ENCODE measurements at regions not wholly inside any gene's neighbourhood (a gene's known extent, or its start where the extent isn't known, plus 50 kb on each side); places are given as distances from the start of the nearest gene placed in this dataset.
"Not testable (repeated sequence)": the region's sequence is repeated elsewhere in the genome, so short reads cannot be mapped to it uniquely, and the experiment has no call there.

GRCh38 chr10:33858326-33858725 is 523.9 kb upstream of the NRP1 start:
- DNase-seq (ENCODE audit: low read depth): no peak
- no peak overlapping the region for H3K4me3 ChIP-seq (ENCODE audit: control insufficient read depth, low read depth, low read length)
- TF ChIP-seq CTCF (IDR thresholded peaks at IDR 0.05; ENCODE audit: control insufficient read depth, insufficient read depth, low read depth, low read length, missing control alignments): no peak

DNA sequence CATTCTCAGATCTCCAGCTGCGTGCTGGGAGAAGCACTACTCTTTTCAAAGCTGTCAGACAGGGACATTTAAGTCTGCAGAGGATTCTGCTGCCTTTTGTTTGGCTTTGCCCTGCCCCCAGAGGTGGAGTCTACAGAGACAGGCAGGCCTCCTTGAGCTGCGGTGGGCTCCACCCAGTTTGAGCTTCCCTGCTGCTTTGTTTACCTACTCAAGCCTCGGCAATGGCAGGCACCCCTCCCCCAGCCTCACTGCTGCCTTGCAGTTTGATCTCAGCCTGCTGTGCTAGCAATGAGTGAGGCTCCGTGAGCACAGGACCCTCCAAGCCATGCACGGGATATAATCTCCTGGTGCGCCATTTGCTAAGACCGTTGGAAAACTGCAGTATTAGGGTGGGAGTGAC is 518.8 kb upstream of the NRP1 start:
- not testable (repeated sequence) for H3K4me3 ChIP-seq (ENCODE audit: control insufficient read depth, low read depth, low read length); DNase-seq (ENCODE audit: low read depth)

DNA sequence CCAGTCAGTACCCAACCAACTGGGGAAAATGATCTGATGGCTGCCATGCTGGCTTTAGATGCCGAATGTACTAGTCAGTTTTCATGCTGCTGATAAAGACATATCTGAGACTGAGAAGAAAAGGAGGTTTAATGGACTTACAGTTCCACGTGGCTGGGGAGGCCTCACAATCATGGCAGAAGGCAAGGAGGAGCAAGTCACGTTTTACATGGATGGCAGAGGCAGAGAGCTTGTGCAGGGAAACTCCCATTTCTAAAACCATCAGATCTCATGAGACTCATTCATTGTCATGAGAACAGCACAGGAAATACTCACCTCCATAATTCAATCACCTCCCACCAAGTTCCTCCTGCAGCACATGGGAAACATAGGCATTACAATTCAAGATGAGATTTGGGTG is 508.9 kb upstream of the NRP1 start:
- no peak for TF ChIP-seq CTCF (IDR thresholded peaks at IDR 0.05; ENCODE audit: control insufficient read depth, insufficient read depth, low read depth, low read length, missing control alignments)
- H3K4me3 ChIP-seq (ENCODE audit: control insufficient read depth, low read depth, low read length): no peak overlapping the region
- DNase-seq (ENCODE audit: low read depth): no peak

- H3K4me3 ChIP-seq (ENCODE audit: control insufficient read depth, low read depth, low read length): no peak overlapping the region
- DNase-seq (ENCODE audit: low read depth): no peak
- no peak for TF ChIP-seq CTCF (IDR thresholded peaks at IDR 0.05; ENCODE audit: control insufficient read depth, insufficient read depth, low read depth, low read length, missing control alignments)
Measured at GRCh38 chr10:33841678-33842077, 507.2 kb upstream of the NRP1 start.

DNA sequence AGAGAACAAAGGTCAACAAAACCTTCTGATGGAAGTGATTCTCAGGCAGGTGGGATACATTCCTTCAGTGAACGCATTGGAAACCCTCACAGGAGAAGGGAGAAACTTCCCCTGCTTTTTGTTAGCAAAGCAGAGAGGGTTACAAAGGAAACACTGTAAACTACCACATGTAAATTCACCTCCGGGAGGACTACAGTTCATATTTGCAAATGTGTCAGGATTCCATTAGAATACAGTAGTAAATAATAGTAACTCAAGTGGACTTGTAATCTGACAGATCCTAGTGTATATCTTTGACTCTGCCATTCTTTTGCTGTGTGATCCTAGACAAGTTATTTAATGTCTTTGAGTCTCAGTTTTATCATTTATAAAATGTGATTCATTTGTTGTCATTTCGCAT is 504.3 kb upstream of the NRP1 start:
- no peak for TF ChIP-seq CTCF (IDR thresholded peaks at IDR 0.05; ENCODE audit: control insufficient read depth, insufficient read depth, low read depth, low read length, missing control alignments)
- H3K4me3 ChIP-seq (ENCODE audit: control insufficient read depth, low read depth, low read length): no peak overlapping the region
- no peak for DNase-seq (ENCODE audit: low read depth)

DNA sequence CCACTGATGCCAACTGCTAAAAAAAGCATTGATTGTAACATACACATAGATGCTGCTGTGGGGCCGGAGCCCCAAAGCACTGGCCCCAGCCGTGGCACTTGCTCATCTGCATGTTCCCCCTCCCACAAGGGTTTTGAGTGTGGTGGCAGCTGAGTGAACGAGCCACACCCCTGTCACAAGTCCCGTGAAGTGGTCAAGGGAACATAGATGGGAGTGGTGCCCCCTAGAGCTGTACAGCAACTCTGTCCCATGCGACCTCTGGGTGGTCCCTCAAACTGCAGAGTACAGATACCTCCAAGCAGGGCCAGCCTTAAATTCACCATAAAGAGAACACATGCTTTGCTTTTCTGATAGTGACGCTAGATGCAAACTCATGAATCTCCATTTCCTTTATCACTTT is 503.3 kb upstream of the NRP1 start:
- no peak for TF ChIP-seq CTCF (IDR thresholded peaks at IDR 0.05; ENCODE audit: control insufficient read depth, insufficient read depth, low read depth, low read length, missing control alignments)
- no peak for DNase-seq (ENCODE audit: low read depth)

DNA sequence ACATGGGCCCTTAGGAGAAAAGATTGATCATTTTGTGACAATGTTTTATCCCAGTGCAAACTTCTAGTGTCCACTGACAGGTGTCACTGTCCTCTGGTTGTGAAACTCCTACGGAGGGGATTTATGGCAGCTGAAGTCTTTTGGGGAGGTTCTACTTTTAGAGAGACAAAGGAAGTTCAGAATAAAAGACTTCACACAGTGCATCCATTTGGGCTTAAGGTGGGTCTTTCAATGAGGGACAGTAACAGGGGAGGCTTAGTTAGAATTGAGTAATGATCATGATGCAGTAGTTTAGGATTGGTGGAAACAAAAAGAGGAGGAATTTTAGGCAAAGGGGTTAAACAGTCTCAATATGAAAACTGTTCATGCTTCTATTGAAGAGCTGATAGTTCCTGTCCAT is 501.1 kb upstream of the NRP1 start:
- no peak for TF ChIP-seq CTCF (IDR thresholded peaks at IDR 0.05; ENCODE audit: control insufficient read depth, insufficient read depth, low read depth, low read length, missing control alignments)
- H3K4me3 ChIP-seq (ENCODE audit: control insufficient read depth, low read depth, low read length): no peak overlapping the region
- DNase-seq (ENCODE audit: low read depth): no peak

More for the DNA sequence above, 503.3 kb upstream of the NRP1 start:
- no peak overlapping the region for H3K4me3 ChIP-seq (ENCODE audit: control insufficient read depth, low read depth, low read length)

Measured in AG09309 (cell line).